ENCODE measurements at regions not wholly inside any gene's neighbourhood (a gene's known extent, or its start where the extent isn't known, plus 50 kb on each side); places are given as distances from the start of the nearest gene placed in this dataset.
"Not testable (repeated sequence)": the region's sequence is repeated elsewhere in the genome, so short reads cannot be mapped to it uniquely, and the experiment has no call there.

GRCh38 chr15:31687088-31687487, 343.2 kb upstream of the CHRNA7 start:
- not testable (repeated sequence) for H2AK5ac ChIP-seq (ENCODE audit: low read length); H2BK120ac ChIP-seq (ENCODE audit: low read depth, low read length)

GRCh38 chr15:31696509-31696908, 333.8 kb upstream of the CHRNA7 start:
- DNase-seq; H3K36me3 ChIP-seq (ENCODE audit: control insufficient read depth, insufficient read depth, low read length): not testable (repeated sequence)
- no CpG with 5 or more reads among the region's 5 CpGs for WGBS (ENCODE audit: extremely low coverage, insufficient coverage, low lambda C conversion rate)

More at GRCh38 chr15:31687088-31687487, 343.2 kb upstream of the CHRNA7 start:
- not testable (repeated sequence) for H4K8ac ChIP-seq (ENCODE audit: low read depth, low read length); H2BK5ac ChIP-seq (ENCODE audit: low read length); DNase-seq; H3K79me2 ChIP-seq (ENCODE audit: control insufficient read depth, insufficient read depth, low read length); H3K4me1 ChIP-seq (ENCODE audit: control insufficient read depth, low read depth, low read length); H3K56ac ChIP-seq (ENCODE audit: low read length); H3K27ac ChIP-seq (ENCODE audit: low read depth, low read length); H3K36me3 ChIP-seq (ENCODE audit: control insufficient read depth, insufficient read depth, low read length); H3K9ac ChIP-seq (ENCODE audit: low read length); H3K23ac ChIP-seq (ENCODE audit: low read length); H3K4me3 ChIP-seq (ENCODE audit: low read length); H2BK15ac ChIP-seq (replicated peaks; ENCODE audit: low read depth); H3K27me3 ChIP-seq (ENCODE audit: insufficient read depth, low read length, poor library complexity); H4K5ac ChIP-seq (ENCODE audit: low read length); H3K79me1 ChIP-seq (ENCODE audit: low read length); H3K18ac ChIP-seq (ENCODE audit: low read length); H3K4ac ChIP-seq (ENCODE audit: low read depth, low read length); H3K4me2 ChIP-seq (ENCODE audit: low read length)
- WGBS (ENCODE audit: extremely low coverage, insufficient coverage, low lambda C conversion rate), result no CpG with 5 or more reads among the region's 8 CpGs

GRCh38 chr15:31705076-31705678, 325.1 kb upstream of the CHRNA7 start:
- H3K79me2 ChIP-seq (ENCODE audit: control insufficient read depth, insufficient read depth, low read length); H3K4me2 ChIP-seq (ENCODE audit: low read length); H3K9ac ChIP-seq (ENCODE audit: low read length); H3K27me3 ChIP-seq (ENCODE audit: insufficient read depth, low read length, poor library complexity); H4K8ac ChIP-seq (ENCODE audit: low read depth, low read length); H3K18ac ChIP-seq (ENCODE audit: low read length); H2BK15ac ChIP-seq (replicated peaks; ENCODE audit: low read depth); DNase-seq; H3K79me1 ChIP-seq (ENCODE audit: low read length); H4K5ac ChIP-seq (ENCODE audit: low read length); H3K4me1 ChIP-seq (ENCODE audit: control insufficient read depth, low read depth, low read length); H3K27ac ChIP-seq (ENCODE audit: low read depth, low read length); H3K56ac ChIP-seq (ENCODE audit: low read length); H3K23ac ChIP-seq (ENCODE audit: low read length); H2BK120ac ChIP-seq (ENCODE audit: low read depth, low read length); H3K36me3 ChIP-seq (ENCODE audit: control insufficient read depth, insufficient read depth, low read length); H3K4ac ChIP-seq (ENCODE audit: low read depth, low read length); H3K4me3 ChIP-seq (ENCODE audit: low read length); H2AK5ac ChIP-seq (ENCODE audit: low read length); H2BK5ac ChIP-seq (ENCODE audit: low read length): not testable (repeated sequence)
- WGBS (ENCODE audit: extremely low coverage, insufficient coverage, low lambda C conversion rate), result no CpG with 5 or more reads among the region's 7 CpGs

More at GRCh38 chr15:31696509-31696908, 333.8 kb upstream of the CHRNA7 start:
- not testable (repeated sequence) for H3K4me1 ChIP-seq (ENCODE audit: control insufficient read depth, low read depth, low read length); H3K4me2 ChIP-seq (ENCODE audit: low read length); H2AK5ac ChIP-seq (ENCODE audit: low read length); H3K4me3 ChIP-seq (ENCODE audit: low read length); H3K23ac ChIP-seq (ENCODE audit: low read length); H3K18ac ChIP-seq (ENCODE audit: low read length); H3K79me1 ChIP-seq (ENCODE audit: low read length); H2BK5ac ChIP-seq (ENCODE audit: low read length); H3K79me2 ChIP-seq (ENCODE audit: control insufficient read depth, insufficient read depth, low read length); H2BK120ac ChIP-seq (ENCODE audit: low read depth, low read length); H3K27me3 ChIP-seq (ENCODE audit: insufficient read depth, low read length, poor library complexity); H4K5ac ChIP-seq (ENCODE audit: low read length); H2BK15ac ChIP-seq (replicated peaks; ENCODE audit: low read depth); H4K8ac ChIP-seq (ENCODE audit: low read depth, low read length); H3K9ac ChIP-seq (ENCODE audit: low read length); H3K27ac ChIP-seq (ENCODE audit: low read depth, low read length); H3K4ac ChIP-seq (ENCODE audit: low read depth, low read length); H3K56ac ChIP-seq (ENCODE audit: low read length)

GRCh38 chr15:31707944-31708702, 322.2 kb upstream of the CHRNA7 start:
- H2BK15ac ChIP-seq (replicated peaks; ENCODE audit: low read depth); DNase-seq; H3K4me3 ChIP-seq (ENCODE audit: low read length); H3K79me1 ChIP-seq (ENCODE audit: low read length); H4K8ac ChIP-seq (ENCODE audit: low read depth, low read length); H4K5ac ChIP-seq (ENCODE audit: low read length); H3K18ac ChIP-seq (ENCODE audit: low read length); H3K4me1 ChIP-seq (ENCODE audit: control insufficient read depth, low read depth, low read length); H2AK5ac ChIP-seq (ENCODE audit: low read length); H3K9ac ChIP-seq (ENCODE audit: low read length); H3K23ac ChIP-seq (ENCODE audit: low read length); H2BK5ac ChIP-seq (ENCODE audit: low read length); H3K4me2 ChIP-seq (ENCODE audit: low read length); H3K4ac ChIP-seq (ENCODE audit: low read depth, low read length); H3K79me2 ChIP-seq (ENCODE audit: control insufficient read depth, insufficient read depth, low read length); H2BK120ac ChIP-seq (ENCODE audit: low read depth, low read length); H3K36me3 ChIP-seq (ENCODE audit: control insufficient read depth, insufficient read depth, low read length); H3K56ac ChIP-seq (ENCODE audit: low read length); H3K27me3 ChIP-seq (ENCODE audit: insufficient read depth, low read length, poor library complexity); H3K27ac ChIP-seq (ENCODE audit: low read depth, low read length): not testable (repeated sequence)
- WGBS (ENCODE audit: extremely low coverage, insufficient coverage, low lambda C conversion rate), result no CpG with 5 or more reads among the region's 8 CpGs

GRCh38 chr15:31708703-31709327, 321.5 kb upstream of the CHRNA7 start:
- not testable (repeated sequence) for H3K23ac ChIP-seq (ENCODE audit: low read length); H3K79me1 ChIP-seq (ENCODE audit: low read length); H3K4me3 ChIP-seq (ENCODE audit: low read length); H3K27ac ChIP-seq (ENCODE audit: low read depth, low read length); H3K36me3 ChIP-seq (ENCODE audit: control insufficient read depth, insufficient read depth, low read length); H4K8ac ChIP-seq (ENCODE audit: low read depth, low read length); H2BK120ac ChIP-seq (ENCODE audit: low read depth, low read length); H3K9ac ChIP-seq (ENCODE audit: low read length); H3K4ac ChIP-seq (ENCODE audit: low read depth, low read length); H4K5ac ChIP-seq (ENCODE audit: low read length); H3K56ac ChIP-seq (ENCODE audit: low read length); DNase-seq; H3K27me3 ChIP-seq (ENCODE audit: insufficient read depth, low read length, poor library complexity); H3K4me1 ChIP-seq (ENCODE audit: control insufficient read depth, low read depth, low read length); H3K79me2 ChIP-seq (ENCODE audit: control insufficient read depth, insufficient read depth, low read length); H2BK5ac ChIP-seq (ENCODE audit: low read length); H3K4me2 ChIP-seq (ENCODE audit: low read length); H2BK15ac ChIP-seq (replicated peaks; ENCODE audit: low read depth); H2AK5ac ChIP-seq (ENCODE audit: low read length); H3K18ac ChIP-seq (ENCODE audit: low read length)
- WGBS (ENCODE audit: extremely low coverage, insufficient coverage, low lambda C conversion rate), result no CpG with 5 or more reads among the region's 9 CpGs
